Sigmoid colon (tissue), 4 donors: ENCODE measurements at regions not wholly inside any gene's neighbourhood (a gene's known extent, or its start where the extent isn't known, plus 50 kb on each side); places are given as distances from the start of the nearest gene placed in this dataset.

Source experiments
- EP300 ChIP-seq, 4 donors: sonication (generic); formaldehyde crosslinking; IDR thresholded peaks; one replicate each; pipeline ENCODE4 v1.6.1; 2017; ENCODE audit warnings: antibody characterized with exemption in 4 of 4
- POLR2A ChIP-seq, 2 donors: fragments of 450-650 bp; IDR thresholded peaks; one replicate each; pipeline ENCODE4 v1.6.1; 2016; ENCODE audit warnings: antibody characterized with exemption in 2 of 2, mild to moderate bottlenecking in 2 of 2, moderate library complexity in 2 of 2
- POLR2AphosphoS5 ChIP-seq, 4 donors: sonication (generic); formaldehyde crosslinking; IDR thresholded peaks; one replicate each; pipeline ENCODE4 v1.6.1; 2017; ENCODE audit warnings: antibody characterized with exemption in 4 of 4
- TF ChIP-seq, protein P1 (sequence below), 4 experiments: fragments of 450-650 bp in 3 of 4; fragments of 200-600 bp in 1 of 4; IDR thresholded peaks; one replicate each; pipeline ENCODE4 v1.5.1; 2016 to 2019; ENCODE audit warnings: antibody characterized with exemption in 4 of 4, mild to moderate bottlenecking in 3 of 4, moderate library complexity in 2 of 4

DNA sequence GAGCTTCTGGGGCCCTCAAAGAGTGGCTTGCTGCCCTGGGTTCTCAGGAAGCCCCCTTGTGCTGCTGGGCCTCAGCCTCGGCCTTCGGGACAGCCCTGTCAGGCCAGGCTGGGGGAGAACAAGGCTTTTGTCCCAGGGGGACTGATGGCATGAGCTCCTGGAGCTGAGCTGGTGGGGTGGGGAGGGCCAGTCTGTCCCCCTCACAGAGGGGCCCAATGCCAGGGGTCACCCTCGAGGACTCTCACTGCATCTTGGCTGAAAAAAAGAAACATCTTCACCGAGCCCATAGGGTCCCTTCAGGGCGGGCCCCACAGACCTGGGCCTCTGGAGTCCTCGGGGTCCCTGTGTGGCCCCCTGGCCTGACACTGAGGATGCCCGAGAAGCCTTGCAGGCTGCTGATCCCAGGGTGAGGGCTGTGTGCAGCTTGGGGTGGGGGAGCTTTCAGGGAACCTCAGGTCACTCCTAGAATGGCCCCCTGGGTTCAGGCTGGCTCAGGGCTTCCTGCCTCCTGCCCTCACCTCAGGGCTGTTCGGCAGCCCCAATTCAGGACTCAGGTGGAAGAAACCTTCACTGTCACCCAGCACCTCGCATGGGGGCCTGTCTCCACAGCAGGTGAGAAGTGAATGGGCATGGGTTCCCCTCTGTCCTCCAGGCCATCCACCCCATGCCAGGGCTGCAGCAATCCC is 90.5 kb downstream of the TNFRSF13B start:
- no peak for TF ChIP-seq POLR2A (IDR thresholded peaks at IDR 0.05)
- TF ChIP-seq, protein P1, sequence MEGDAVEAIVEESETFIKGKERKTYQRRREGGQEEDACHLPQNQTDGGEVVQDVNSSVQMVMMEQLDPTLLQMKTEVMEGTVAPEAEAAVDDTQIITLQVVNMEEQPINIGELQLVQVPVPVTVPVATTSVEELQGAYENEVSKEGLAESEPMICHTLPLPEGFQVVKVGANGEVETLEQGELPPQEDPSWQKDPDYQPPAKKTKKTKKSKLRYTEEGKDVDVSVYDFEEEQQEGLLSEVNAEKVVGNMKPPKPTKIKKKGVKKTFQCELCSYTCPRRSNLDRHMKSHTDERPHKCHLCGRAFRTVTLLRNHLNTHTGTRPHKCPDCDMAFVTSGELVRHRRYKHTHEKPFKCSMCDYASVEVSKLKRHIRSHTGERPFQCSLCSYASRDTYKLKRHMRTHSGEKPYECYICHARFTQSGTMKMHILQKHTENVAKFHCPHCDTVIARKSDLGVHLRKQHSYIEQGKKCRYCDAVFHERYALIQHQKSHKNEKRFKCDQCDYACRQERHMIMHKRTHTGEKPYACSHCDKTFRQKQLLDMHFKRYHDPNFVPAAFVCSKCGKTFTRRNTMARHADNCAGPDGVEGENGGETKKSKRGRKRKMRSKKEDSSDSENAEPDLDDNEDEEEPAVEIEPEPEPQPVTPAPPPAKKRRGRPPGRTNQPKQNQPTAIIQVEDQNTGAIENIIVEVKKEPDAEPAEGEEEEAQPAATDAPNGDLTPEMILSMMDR (IDR thresholded peaks at IDR 0.05) = no peak
- no peak for TF ChIP-seq EP300 (IDR thresholded peaks at IDR 0.05)
- TF ChIP-seq POLR2AphosphoS5 (IDR thresholded peaks at IDR 0.05) = no peak
